ENCODE measurements at regions not wholly inside any gene's neighbourhood (a gene's known extent, or its start where the extent isn't known, plus 50 kb on each side); places are given as distances from the start of the nearest gene placed in this dataset.

- H3K4me1 ChIP-seq (ENCODE audit: control insufficient read depth in 2 of 2, insufficient read depth in 2 of 2, low read length in 2 of 2) = peaks cover 5 to 6% of the 10 kb centered on the region in 2 donors
- WGBS (ENCODE audit: insufficient coverage) = 100% methylated on average over 1 of the region's 1 CpG
- ATAC-seq (ENCODE audit: low read depth) = no peak
- H3K9me3 ChIP-seq (ENCODE audit: control extremely low read depth in 1 of 3, control insufficient read depth in 2 of 3, insufficient read depth in 1 of 3, low read length in 2 of 3) = no peaks in the 10 kb centered on the region
- ChIA-PET CTCF (no interaction called here), POLR2A (no interaction called here)
- H3K4me2 ChIP-seq (replicated peaks; ENCODE audit: low read depth, low read length, poor library complexity, severe bottlenecking) = no peak overlapping the region
- no peak overlapping the region for H3K27ac ChIP-seq (ENCODE audit: low read length in 2 of 2)
- Mint-ChIP-seq H3K4me3 (no peak overlapping the region), H3K27ac (no peak overlapping the region), H3K9me3 (ENCODE audit: insufficient read depth) (no peaks in the 10 kb centered on the region), H3K4me1 (peaks cover 8% of the 10 kb centered on the region), H3K27me3 (no peaks in the 10 kb centered on the region)
- H3K36me3 ChIP-seq (replicated peaks in 1 of 2; ENCODE audit: control extremely low read depth in 1 of 2, control insufficient read depth in 1 of 2, extremely low read depth in 1 of 2, insufficient read depth in 2 of 2, low read length in 1 of 2) = no peaks in the 10 kb centered on the region
- no peaks in the 10 kb centered on the region for H3K27me3 ChIP-seq (replicated peaks in 1 of 4; ENCODE audit: control extremely low read depth in 1 of 4, control insufficient read depth in 3 of 4, insufficient read depth in 4 of 4, low read length in 3 of 4)
- DNase-seq = no peak
- H4K20me1 ChIP-seq (ENCODE audit: control insufficient read depth, insufficient read depth, low read length, poor library complexity, severe bottlenecking) = no peaks in the 10 kb centered on the region
- no peak for TF ChIP-seq CTCF (IDR thresholded peaks at IDR 0.05)
- TF ChIP-seq EZH2 (IDR thresholded peaks at IDR 0.05; ENCODE audit: borderline replicate concordance, insufficient read depth, low read depth, low read length, poor library complexity, severe bottlenecking) = no peak
- H3K79me2 ChIP-seq (ENCODE audit: control insufficient read depth, insufficient read depth, low read length) = no peaks in the 10 kb centered on the region
- intact Hi-C loops (cut with micrococcal nuclease) = no loop called here
- no peak overlapping the region for H3K9ac ChIP-seq (ENCODE audit: low read length)
- no peak overlapping the region for H3K4me3 ChIP-seq (ENCODE audit: control extremely low read depth in 1 of 5, extremely low read depth in 1 of 5, insufficient read depth in 1 of 5, low read depth in 2 of 5, low read length in 4 of 5)
- no peak overlapping the region for H2AFZ ChIP-seq (ENCODE audit: insufficient read depth, low read depth, low read length, poor library complexity, severe bottlenecking)
Measured at GRCh38 chr15:67940324-67940719, 100.5 kb upstream of the RNU6-1 start.

- no peak for TF ChIP-seq EZH2 (IDR thresholded peaks at IDR 0.05; ENCODE audit: borderline replicate concordance, insufficient read depth, low read depth, low read length, poor library complexity, severe bottlenecking)
- no peak for TF ChIP-seq CTCF (IDR thresholded peaks at IDR 0.05)
- Histone ChIP-seq H3K36me3 (replicated peaks in 1 of 2; ENCODE audit: control extremely low read depth in 1 of 2, control insufficient read depth in 1 of 2, extremely low read depth in 1 of 2, insufficient read depth in 2 of 2, low read length in 1 of 2) (no peaks in the 10 kb centered on the region), H3K27me3 (replicated peaks in 1 of 4; ENCODE audit: control extremely low read depth in 1 of 4, control insufficient read depth in 3 of 4, insufficient read depth in 4 of 4, low read length in 3 of 4) (no peaks in the 10 kb centered on the region), H4K20me1 (ENCODE audit: control insufficient read depth, insufficient read depth, low read length, poor library complexity, severe bottlenecking) (no peaks in the 10 kb centered on the region), H3K79me2 (ENCODE audit: control insufficient read depth, insufficient read depth, low read length) (no peaks in the 10 kb centered on the region), H3K9me3 (ENCODE audit: control extremely low read depth in 1 of 3, control insufficient read depth in 2 of 3, insufficient read depth in 1 of 3, low read length in 2 of 3) (no peaks in the 10 kb centered on the region), H3K4me1 (ENCODE audit: control insufficient read depth in 2 of 2, insufficient read depth in 2 of 2, low read length in 2 of 2) (peaks cover 9 to 11% of the 10 kb centered on the region in 2 donors), H3K9ac (ENCODE audit: low read length) (no peak overlapping the region), H3K4me3 (ENCODE audit: control extremely low read depth in 1 of 5, extremely low read depth in 1 of 5, insufficient read depth in 1 of 5, low read depth in 2 of 5, low read length in 4 of 5) (no peak overlapping the region), H3K27ac (ENCODE audit: low read length in 2 of 2) (no peak overlapping the region), H3K4me2 (replicated peaks; ENCODE audit: low read depth, low read length, poor library complexity, severe bottlenecking) (no peak overlapping the region), H2AFZ (ENCODE audit: insufficient read depth, low read depth, low read length, poor library complexity, severe bottlenecking) (no peak overlapping the region)
- CTCF ChIA-PET = no interaction called here
- DNase-seq (no peak), ATAC-seq (ENCODE audit: low read depth) (no peak)
- no peak overlapping the region for H3K27ac Mint-ChIP-seq
- H3K4me3 Mint-ChIP-seq = no peak overlapping the region
- 100% methylated on average over 1 of the region's 3 CpGs for WGBS (ENCODE audit: insufficient coverage)
- no peaks in the 10 kb centered on the region for H3K27me3 Mint-ChIP-seq
- no peaks in the 10 kb centered on the region for H3K9me3 Mint-ChIP-seq (ENCODE audit: insufficient read depth)
- intact Hi-C loops (cut with micrococcal nuclease) = no loop called here
- POLR2A ChIA-PET = no interaction called here
- H3K4me1 Mint-ChIP-seq = peaks cover 17% of the 10 kb centered on the region
Measured at GRCh38 chr15:67941648-67942310, 101.9 kb upstream of the RNU6-1 start.
